AG04450 (cell line): ENCODE measurements at regions not wholly inside any gene's neighbourhood (a gene's known extent, or its start where the extent isn't known, plus 50 kb on each side); places are given as distances from the start of the nearest gene placed in this dataset.

Experiments
- CTCF ChIA-PET: fragments of 300-600, 350-600 bp; formaldehyde crosslinking; extraction: SDS; loops from one replicate; lab custom pipeline; 2022; ENCODE audit warnings: antibody characterized with exemption, inconsistent platforms; lab: Charles Lee
- POLR2A ChIA-PET: fragments of 350-600 bp; formaldehyde crosslinking; extraction: SDS; loops from one replicate; lab custom pipeline; 2021; ENCODE audit warnings: antibody characterized with exemption, inconsistent platforms; lab: Yijun Ruan, JAX
- DNase-seq: peaks from one replicate; pipeline ENCODE4 v3.0.0-alpha.2; 2011; ENCODE audit warnings: low read depth, low spot score
- H3K27ac ChIP-seq: one replicate; pipeline ENCODE4 v1.5.1; 2012; ENCODE audit warnings: low read depth, low read length, control low read depth
- H3K27me3 ChIP-seq: one replicate; pipeline ENCODE4 v1.6.0; 2012; ENCODE audit warnings: low read length; ENCODE audit not compliant: control insufficient read depth, insufficient read depth
- H3K4me3 ChIP-seq: 2 replicates; pipeline ENCODE4 v1.5.1; 2011; ENCODE audit warnings: mild to moderate bottlenecking, low read depth, low read length, control low read depth
- H3K9me3 ChIP-seq: 2 replicates; pipeline ENCODE4 v1.5.1; 2012; ENCODE audit warnings: low read length; ENCODE audit not compliant: control insufficient read depth, insufficient read depth
- CTCF ChIP-seq: IDR thresholded peaks from 2 replicates; pipeline ENCODE4 v1.5.1; 2011; ENCODE audit warnings: low read depth, low read length, control low read depth, inconsistent platforms

- DNase-seq: no peak
- Histone ChIP-seq H3K27me3 (no peaks in the 10 kb centered on the region), H3K27ac (no peak overlapping the region), H3K4me3 (no peak overlapping the region), H3K9me3 (peaks cover 57% of the 10 kb centered on the region)
- POLR2A ChIA-PET: no interaction called here
- no peak for TF ChIP-seq CTCF
- CTCF ChIA-PET: no interaction called here
These were observed 157.2 kb downstream of the MED10 start for GRCh38 chr5:6221141-6221626.

- no peak for DNase-seq
- no peak for TF ChIP-seq CTCF
- Histone ChIP-seq H3K9me3 (peaks cover 64% of the 10 kb centered on the region), H3K4me3 (no peak overlapping the region), H3K27me3 (no peaks in the 10 kb centered on the region), H3K27ac (no peak overlapping the region)
- ChIA-PET CTCF (no interaction called here), POLR2A (no interaction called here)
These were observed 157.8 kb downstream of the MED10 start for GRCh38 chr5:6220346-6221088.

GRCh38 chr5:6218517-6218916 lies 159.8 kb downstream of the MED10 start:
- Histone ChIP-seq H3K9me3 (peaks cover 58% of the 10 kb centered on the region), H3K4me3 (no peak overlapping the region), H3K27ac (no peak overlapping the region), H3K27me3 (no peaks in the 10 kb centered on the region)
- POLR2A ChIA-PET: no interaction called here
- CTCF ChIA-PET: no interaction called here
- TF ChIP-seq CTCF: no peak
- no peak for DNase-seq

GRCh38 chr5:6218116-6218515 lies 160.2 kb downstream of the MED10 start:
- no peak for DNase-seq
- ChIA-PET POLR2A (no interaction called here), CTCF (no interaction called here)
- H3K4me3 ChIP-seq: no peak overlapping the region
- no peak for TF ChIP-seq CTCF
- H3K27me3 ChIP-seq: no peaks in the 10 kb centered on the region
- peaks cover 55% of the 10 kb centered on the region for H3K9me3 ChIP-seq
- no peak overlapping the region for H3K27ac ChIP-seq

- no peak overlapping the region for H3K27ac ChIP-seq
- H3K27me3 ChIP-seq: no peaks in the 10 kb centered on the region
- ChIA-PET CTCF (no interaction called here), POLR2A (no interaction called here)
- no peak overlapping the region for H3K4me3 ChIP-seq
- no peak for TF ChIP-seq CTCF
- peaks cover 55% of the 10 kb centered on the region for H3K9me3 ChIP-seq
- DNase-seq: no peak
These were observed 161.8 kb downstream of the MED10 start for GRCh38 chr5:6216471-6217075.
